HG03442 (cell line): ENCODE measurements at regions not wholly inside any gene's neighbourhood (a gene's known extent, or its start where the extent isn't known, plus 50 kb on each side); places are given as distances from the start of the nearest gene placed in this dataset.
"Not testable (repeated sequence)": the region's sequence is repeated elsewhere in the genome, so short reads cannot be mapped to it uniquely, and the experiment has no call there.

Experiments used
- ATAC-seq: cut with Tn5 transposase; IDR thresholded peaks from one replicate; pipeline ENCODE4 v1.9.1; 2021; ENCODE audit warnings: mild to moderate bottlenecking, moderate library complexity; ENCODE audit not compliant: unreplicated experiment

- ATAC-seq: no peak
These were observed 1227.6 kb upstream of the EPHA6 start for GRCh38 chr3:95586754-95587153.

- not testable (repeated sequence) for ATAC-seq
These were observed 1226.8 kb upstream of the EPHA6 start for GRCh38 chr3:95587641-95588040.

- no peak for ATAC-seq
These were observed 1225.9 kb upstream of the EPHA6 start for GRCh38 chr3:95588473-95588872.

DNA sequence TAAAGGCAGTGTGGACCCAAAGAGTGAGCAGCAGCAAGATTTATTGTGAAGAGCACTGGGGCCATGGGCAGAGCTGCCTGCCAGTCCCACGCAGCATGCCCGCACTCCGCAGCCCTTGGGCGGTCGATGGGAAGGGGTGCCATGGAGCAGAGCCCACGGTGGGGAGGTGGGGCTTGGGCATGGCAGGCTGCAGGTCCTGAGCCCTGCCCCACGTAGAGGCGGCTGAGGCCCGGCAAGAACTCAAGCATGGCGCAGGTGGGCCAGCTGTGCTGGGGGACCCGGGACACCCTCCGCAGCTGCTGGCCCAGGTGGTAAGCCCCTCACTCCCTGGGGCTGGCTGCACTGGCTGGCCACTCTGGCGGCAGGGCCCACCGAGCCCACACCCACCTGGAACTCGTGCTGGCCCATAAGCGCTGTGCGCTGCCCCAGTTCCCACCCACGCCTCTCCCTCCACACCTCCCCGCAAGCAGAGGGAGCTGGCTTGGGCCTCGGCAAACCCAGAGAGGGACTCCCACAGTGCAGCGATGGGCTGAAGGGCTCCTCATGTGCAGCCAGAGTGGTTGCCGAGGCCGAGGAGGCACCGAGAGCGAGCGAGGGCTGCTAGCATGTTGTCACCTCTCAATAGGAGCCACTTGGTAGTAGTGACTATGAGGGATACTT, 1218.8 kb upstream of the EPHA6 start:
- ATAC-seq: no peak

GRCh38 chr3:95607926-95608325, 1206.5 kb upstream of the EPHA6 start:
- no peak for ATAC-seq

DNA sequence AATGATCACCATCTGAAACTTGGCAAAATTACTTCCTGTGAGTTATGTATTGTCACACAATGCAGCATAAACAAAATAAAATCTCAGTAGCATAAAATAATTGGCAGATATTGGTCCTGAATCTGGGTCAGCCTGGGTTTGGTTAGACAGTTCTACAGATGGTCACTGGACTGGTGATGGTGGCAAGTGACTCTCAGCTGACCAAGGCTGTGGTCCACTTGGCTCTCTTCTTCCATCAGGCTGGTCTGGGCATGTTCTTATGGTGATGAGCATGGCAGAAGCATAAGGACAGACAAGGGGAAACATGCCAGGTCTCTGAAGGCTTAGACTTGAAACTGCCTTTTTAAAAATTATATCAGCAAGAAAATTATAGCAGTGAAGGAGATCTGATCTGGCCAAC, 1205.0 kb upstream of the EPHA6 start:
- no peak for ATAC-seq

- ATAC-seq: no peak
These were observed 1201.8 kb upstream of the EPHA6 start for GRCh38 chr3:95612611-95613010.

GRCh38 chr3:95613993-95614392, 1200.4 kb upstream of the EPHA6 start:
- no peak for ATAC-seq

GRCh38 chr3:95615592-95616310, 1198.6 kb upstream of the EPHA6 start:
- no peak for ATAC-seq

DNA sequence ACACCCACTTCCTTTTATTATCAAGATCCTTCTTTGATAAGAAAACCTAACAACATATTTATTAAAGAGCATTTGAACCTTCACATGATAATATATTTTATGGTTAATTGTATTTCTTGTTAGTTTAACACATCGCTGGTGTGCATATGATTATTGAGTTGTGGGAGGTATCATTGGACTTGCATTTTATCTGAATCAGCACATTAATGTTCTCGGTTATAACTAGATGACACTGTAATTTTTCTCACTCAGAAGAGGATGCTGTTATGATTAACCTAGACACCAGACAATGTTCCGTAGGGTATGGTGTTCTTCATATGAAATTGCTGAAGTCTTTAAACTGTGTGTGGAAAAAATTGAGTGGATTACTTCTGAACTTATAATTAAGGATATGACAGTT, 1188.3 kb upstream of the EPHA6 start:
- ATAC-seq: no peak

- no peak for ATAC-seq
These were observed 1187.1 kb upstream of the EPHA6 start for GRCh38 chr3:95627293-95627692.

- no peak for ATAC-seq
These were observed 1186.7 kb upstream of the EPHA6 start for GRCh38 chr3:95627697-95628096.

DNA sequence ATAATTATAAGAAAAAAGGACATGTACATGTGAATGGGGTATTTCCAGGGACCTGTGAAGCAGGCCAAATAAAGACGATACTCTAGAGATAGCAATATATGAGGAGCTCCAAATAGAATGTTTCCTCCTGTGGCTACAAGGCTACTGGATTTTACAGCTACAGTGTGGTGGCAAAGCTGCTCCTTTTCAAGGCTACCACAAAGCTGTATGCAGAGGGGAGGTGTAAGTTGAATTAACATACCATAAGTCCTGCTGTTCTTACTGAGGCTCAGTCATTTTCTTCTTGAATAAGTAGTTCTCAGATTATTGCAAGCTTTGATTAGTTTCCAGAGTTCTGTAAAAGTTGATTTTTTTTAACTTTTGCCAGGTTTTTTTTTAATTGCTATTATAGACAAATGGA, 1184.6 kb upstream of the EPHA6 start:
- no peak for ATAC-seq

- ATAC-seq: no peak
These were observed 1169.1 kb upstream of the EPHA6 start for GRCh38 chr3:95645291-95645690.

- ATAC-seq: no peak
These were observed 1159.6 kb upstream of the EPHA6 start for GRCh38 chr3:95654570-95655362.

GRCh38 chr3:95655363-95655986, 1158.9 kb upstream of the EPHA6 start:
- no peak for ATAC-seq

GRCh38 chr3:95670765-95671164, 1143.6 kb upstream of the EPHA6 start:
- no peak for ATAC-seq

DNA sequence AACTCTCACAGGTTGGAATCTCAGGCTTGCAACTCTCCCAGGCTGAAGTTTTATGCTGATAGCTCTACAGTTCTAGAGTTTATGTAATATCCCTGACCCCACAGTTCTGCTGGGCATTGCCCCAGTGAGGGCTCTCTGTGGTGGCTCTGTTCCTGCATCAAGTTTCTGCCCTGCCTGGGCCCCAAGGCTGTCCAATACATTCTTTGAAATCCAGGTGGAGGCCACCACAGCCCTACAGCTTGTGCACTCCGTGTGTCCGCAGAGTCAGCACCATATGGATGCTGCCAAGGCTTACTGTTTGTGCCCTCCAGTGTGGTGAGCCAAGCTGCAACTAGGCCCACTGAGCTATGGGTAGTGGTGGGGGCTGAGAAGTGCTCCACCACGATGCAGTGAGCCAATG, 1141.2 kb upstream of the EPHA6 start:
- ATAC-seq: no peak

DNA sequence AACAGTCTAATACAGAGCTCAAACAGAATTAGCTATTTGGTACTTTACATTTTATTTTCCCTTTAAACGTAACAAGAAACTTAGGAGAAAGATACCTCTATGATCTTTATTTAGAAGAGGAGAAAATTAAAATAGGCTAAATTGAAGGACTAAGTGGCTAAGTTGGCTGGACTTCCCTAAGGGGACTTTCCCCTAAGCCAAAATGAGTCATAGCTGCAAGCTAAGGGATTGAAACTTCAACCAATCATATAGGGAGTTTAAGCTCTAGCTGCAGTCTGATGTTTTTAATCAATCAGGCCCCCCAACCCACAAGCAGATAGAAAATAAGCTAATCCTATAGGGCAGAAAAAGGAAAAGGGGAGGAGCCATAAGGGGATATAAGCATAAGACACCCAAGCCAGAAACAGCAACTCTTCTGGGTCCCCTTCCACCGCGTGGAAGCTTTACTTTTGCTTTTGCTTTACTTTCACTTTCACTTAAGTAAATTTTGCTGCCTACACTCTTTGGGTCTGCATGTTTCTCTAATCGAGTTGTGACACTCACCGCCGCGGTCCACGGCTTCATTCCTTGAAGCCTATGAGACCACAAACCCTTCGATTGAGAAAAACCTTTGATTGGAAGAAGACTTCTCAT, 1108.5 kb upstream of the EPHA6 start:
- ATAC-seq: peak; percentile 61

- ATAC-seq: no peak
These were observed 1107.1 kb upstream of the EPHA6 start for GRCh38 chr3:95707268-95707667.

- no peak for ATAC-seq
These were observed 1103.7 kb upstream of the EPHA6 start for GRCh38 chr3:95710684-95711083.
